M059J (cell line): ENCODE measurements at regions not wholly inside any gene's neighbourhood (a gene's known extent, or its start where the extent isn't known, plus 50 kb on each side); places are given as distances from the start of the nearest gene placed in this dataset.
"Not testable (repeated sequence)": the region's sequence is repeated elsewhere in the genome, so short reads cannot be mapped to it uniquely, and the experiment has no call there.

Experiments
- DNase-seq: peaks from one replicate; pipeline ENCODE4 v3.0.0-alpha.2; 2012; ENCODE audit warnings: low read depth

- DNase-seq, result no peak
Measured at GRCh38 chr10:64558094-64558835, 1037.1 kb downstream of the REEP3 start.

GRCh38 chr10:64571056-64571455, 1049.9 kb downstream of the REEP3 start:
- no peak for DNase-seq

GRCh38 chr10:64573623-64574325, 1052.6 kb downstream of the REEP3 start:
- DNase-seq, result no peak

GRCh38 chr10:64574371-64574770, 1053.2 kb downstream of the REEP3 start:
- no peak for DNase-seq

- DNase-seq, result no peak
Measured at GRCh38 chr10:64576497-64576896, 1055.3 kb downstream of the REEP3 start.

- DNase-seq, result not testable (repeated sequence)
Measured at GRCh38 chr10:64578757-64579156, 1057.6 kb downstream of the REEP3 start.

GRCh38 chr10:64586934-64587503, 1065.8 kb downstream of the REEP3 start:
- no peak for DNase-seq

- DNase-seq, result no peak
Measured at GRCh38 chr10:64594072-64594471, 1072.9 kb downstream of the REEP3 start.

GRCh38 chr10:64598600-64598999, 1077.4 kb downstream of the REEP3 start:
- DNase-seq, result no peak

GRCh38 chr10:64601298-64601697, 1080.1 kb downstream of the REEP3 start:
- DNase-seq, result no peak

- no peak for DNase-seq
Measured at GRCh38 chr10:64617085-64617484, 1095.9 kb downstream of the REEP3 start.

GRCh38 chr10:64619102-64619501, 1097.9 kb downstream of the REEP3 start:
- no peak for DNase-seq

GRCh38 chr10:64626924-64627323, 1105.7 kb downstream of the REEP3 start:
- no peak for DNase-seq

GRCh38 chr10:64630534-64630933, 1109.3 kb downstream of the REEP3 start:
- DNase-seq, result no peak

- no peak for DNase-seq
Measured at GRCh38 chr10:64635906-64636305, 1114.7 kb downstream of the REEP3 start.

- no peak for DNase-seq
Measured at GRCh38 chr10:64636461-64636860, 1115.3 kb downstream of the REEP3 start.

GRCh38 chr10:64637939-64638338, 1116.7 kb downstream of the REEP3 start:
- no peak for DNase-seq

GRCh38 chr10:64648915-64649314, 1127.7 kb downstream of the REEP3 start:
- DNase-seq, result no peak

GRCh38 chr10:64658528-64658927, 1137.3 kb downstream of the REEP3 start:
- DNase-seq, result no peak

- no peak for DNase-seq
Measured at GRCh38 chr10:64659311-64659710, 1138.1 kb downstream of the REEP3 start.

- DNase-seq, result no peak
Measured at GRCh38 chr10:64682043-64682442, 1160.8 kb downstream of the REEP3 start.

GRCh38 chr10:64690194-64690593, 1169.0 kb downstream of the REEP3 start:
- DNase-seq, result no peak

GRCh38 chr10:64699244-64699643, 1178.0 kb downstream of the REEP3 start:
- no peak for DNase-seq
